EH (cell line): ENCODE measurements at regions not wholly inside any gene's neighbourhood (a gene's known extent, or its start where the extent isn't known, plus 50 kb on each side); places are given as distances from the start of the nearest gene placed in this dataset.

Experiments
- DNase-seq: peaks from one replicate; pipeline ENCODE4 v3.0.0-alpha.2; 2015; ENCODE audit warnings: low read depth

GRCh38 chr5:6194906-6195612 lies 183.3 kb downstream of the MED10 start:
- DNase-seq = no peak

DNA sequence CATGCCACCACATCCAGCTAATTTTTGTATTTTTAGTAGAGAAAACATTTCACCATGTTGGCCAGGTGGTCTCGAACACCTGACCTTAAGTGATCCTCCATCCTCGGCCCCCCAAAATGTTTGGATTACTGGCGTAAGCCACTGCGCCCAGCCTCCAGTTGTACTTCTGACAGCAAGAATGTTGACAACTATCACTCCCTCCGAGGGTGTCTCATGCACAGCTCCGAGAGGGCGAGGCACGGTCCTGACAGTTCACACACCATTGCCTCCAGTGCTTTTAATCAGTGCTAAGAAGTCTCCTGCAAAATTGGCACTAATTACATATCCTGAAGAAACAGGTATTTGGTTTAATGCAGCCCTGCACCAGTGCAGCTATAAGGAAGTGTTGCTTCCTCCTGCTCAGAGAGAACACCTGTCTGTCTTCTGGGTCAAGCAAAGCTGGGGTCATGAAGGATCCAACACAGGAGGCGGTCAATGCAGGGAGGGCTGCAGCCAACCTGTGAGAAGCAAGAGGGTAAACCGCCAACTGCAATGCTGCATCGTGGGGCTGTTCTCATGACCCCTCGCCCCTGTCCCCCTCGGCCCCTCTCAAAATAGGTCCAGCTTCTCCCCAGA lies 184.0 kb downstream of the MED10 start:
- DNase-seq = no peak

- no peak for DNase-seq
These were observed 185.0 kb downstream of the MED10 start for GRCh38 chr5:6193310-6193709.

DNA sequence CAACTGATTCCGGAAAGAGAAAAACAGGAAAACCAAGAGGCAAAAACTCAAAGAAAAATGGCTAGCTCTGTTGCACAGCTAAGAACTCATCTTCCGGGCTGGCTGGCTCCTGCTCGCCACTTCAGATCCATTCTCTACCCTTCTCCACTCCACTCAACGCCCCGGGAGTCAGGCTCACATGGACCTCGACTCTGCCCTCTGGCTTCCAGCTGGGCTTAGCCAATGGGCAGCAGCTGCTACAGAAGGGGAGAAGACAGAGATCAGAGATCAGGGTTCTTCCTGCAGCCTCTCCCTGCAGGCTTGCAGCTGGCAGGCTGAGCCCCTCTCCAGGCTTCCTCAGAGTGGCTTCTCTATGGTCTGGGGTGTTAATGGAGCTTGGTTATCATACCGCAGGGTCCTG lies 187.5 kb downstream of the MED10 start:
- DNase-seq = no peak

DNA sequence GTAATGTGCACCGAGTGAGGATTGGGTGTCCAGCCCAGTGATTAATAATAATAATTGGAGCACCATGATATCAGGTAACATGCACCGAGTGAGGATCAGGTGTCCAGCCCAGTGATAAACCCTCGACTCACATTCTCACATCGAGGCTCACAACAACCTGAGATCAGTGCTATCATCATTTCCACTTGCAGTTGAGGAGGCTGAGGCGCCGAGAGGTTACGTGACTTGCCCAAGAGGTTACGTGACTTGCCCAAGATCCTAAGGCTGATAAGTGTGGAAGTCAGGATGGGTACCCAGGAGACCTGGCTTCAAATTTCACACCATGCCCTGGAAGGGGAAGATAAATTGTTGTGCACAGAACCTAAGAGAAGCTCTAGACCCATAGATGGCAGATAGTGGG lies 189.4 kb downstream of the MED10 start:
- no peak for DNase-seq

DNA sequence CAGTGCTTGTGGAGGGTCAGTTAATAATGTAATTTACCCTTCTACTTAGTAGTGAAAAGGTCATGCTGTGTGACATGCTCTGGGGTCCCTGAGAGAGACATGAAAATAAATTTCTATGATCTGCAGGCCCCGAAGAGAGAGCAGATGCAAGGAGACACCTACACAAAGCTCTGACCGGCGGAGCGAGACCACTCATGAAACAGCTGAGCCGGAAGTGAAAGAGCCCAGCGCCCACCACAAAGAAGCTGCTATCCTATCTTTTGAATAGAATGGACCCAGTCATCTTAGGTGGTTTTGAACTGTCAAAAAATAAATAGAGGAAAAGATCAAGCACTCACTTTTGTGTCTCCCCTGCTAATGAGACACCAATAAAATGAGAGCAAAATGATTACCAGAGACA lies 190.0 kb downstream of the MED10 start:
- no peak for DNase-seq

DNA sequence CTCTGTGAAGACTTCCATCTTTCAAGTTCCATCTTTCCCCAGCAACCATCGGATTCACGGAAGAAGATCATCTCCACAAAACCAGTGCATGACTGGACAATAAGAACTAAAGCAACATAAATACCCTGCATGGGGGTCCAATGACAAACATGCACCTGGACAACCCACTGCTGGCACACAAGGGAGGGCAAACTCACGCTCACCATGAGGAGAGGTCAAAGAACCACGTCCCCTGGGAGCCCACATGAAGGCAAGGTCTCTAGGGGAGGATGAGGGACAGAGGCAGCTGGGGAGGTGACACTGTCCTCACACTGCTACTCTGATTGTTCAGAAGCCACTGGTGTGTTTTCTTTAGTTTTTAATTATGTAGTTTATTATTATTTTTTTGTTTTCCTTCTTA lies 190.8 kb downstream of the MED10 start:
- no peak for DNase-seq

DNA sequence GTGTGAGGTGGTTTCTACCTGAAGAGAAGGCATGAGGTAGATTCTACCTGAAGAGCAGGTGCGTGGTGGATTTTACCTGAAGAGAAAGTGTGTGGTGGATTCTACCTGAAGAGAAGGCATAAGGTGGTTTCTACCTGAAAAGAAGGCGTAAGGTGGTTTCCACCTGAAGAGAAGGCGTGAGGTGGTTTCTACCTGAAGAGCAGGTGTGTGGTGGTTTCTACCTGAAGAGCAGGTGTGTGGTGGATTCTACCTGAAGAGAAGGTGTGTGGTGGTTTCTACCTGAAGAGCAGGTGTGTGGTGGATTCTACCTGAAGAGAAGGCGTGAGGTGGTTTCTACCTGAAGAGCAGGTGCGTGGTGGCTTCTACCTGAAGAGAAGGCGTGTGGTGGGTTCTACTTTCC lies 192.8 kb downstream of the MED10 start:
- DNase-seq = no peak

- DNase-seq = no peak
These were observed 193.9 kb downstream of the MED10 start for GRCh38 chr5:6184481-6184880.

- DNase-seq = no peak
These were observed 194.7 kb downstream of the MED10 start for GRCh38 chr5:6183391-6184390.

DNA sequence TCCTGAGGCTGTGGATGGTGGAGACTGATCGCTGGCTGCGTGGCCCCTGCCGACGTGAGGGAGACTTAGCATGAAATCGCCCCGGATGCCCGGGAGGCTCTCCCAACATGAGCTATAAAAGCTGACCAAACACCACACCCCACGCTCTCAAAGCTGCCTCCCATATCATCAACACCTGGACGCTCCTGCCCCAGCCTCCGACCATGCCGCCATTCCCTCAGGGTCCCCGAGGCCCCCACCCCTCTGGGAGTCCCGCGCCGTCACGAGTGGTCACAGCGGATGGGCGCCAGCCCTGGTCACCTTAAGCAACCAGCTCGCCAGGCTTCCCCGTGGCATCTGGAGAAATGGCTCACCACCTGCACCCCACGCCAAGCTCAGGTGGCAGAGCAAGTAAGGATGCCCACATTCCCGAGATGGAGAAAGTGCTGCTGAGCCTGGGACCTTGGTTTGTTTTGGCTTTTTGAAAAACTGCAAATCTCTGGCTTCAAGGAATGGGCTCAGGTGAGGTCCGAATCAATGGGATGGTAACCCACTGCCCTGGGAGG lies 196.0 kb downstream of the MED10 start:
- no peak for DNase-seq

DNA sequence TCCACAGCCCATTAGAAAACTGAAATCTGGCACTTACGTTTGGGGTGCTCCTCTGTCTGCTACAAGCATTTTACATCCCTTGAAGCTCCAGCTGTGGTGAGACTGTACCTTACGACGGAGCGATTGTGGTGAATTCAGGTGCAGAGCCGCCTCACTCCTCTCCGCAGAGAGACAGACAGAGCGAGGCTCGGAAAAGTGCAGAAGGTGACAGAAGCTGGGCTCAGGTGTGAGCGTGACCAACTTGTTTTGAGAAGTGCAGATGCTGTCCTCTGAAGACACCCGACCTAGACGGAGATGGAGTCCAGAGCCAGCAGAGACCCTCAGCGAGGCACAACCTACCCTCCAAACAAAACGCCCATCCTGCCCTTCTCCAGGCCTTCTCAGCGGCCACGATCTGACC lies 196.5 kb downstream of the MED10 start:
- no peak for DNase-seq

DNA sequence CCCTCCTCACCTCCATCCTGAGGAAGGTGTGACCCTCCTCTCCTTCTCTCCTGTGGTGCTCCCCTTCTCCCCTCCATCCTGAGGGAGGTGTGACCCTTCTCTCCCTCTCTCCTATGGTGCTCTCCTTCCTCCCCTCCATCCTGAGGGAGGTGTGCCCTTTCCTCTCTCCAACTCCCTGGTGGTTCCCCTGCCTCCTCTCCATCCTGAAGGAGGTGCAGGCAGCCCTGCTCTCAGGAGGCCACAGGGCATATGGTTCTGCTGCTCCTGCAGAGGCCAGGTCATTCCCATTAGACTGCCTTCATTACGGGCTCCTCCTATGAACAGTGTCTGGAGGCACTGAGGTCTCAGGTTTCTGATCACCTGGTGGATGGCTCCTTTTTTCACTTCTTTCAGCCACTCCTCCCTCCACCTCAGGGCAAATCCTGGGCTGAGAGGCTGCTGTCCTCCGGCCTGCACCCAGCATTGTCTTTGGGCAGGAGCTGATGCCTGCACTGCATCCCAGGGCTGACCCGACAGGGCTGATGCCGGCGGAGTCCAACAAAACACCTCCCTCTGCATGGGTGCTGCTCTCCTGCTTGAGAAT lies 197.1 kb downstream of the MED10 start:
- no peak for DNase-seq

DNA sequence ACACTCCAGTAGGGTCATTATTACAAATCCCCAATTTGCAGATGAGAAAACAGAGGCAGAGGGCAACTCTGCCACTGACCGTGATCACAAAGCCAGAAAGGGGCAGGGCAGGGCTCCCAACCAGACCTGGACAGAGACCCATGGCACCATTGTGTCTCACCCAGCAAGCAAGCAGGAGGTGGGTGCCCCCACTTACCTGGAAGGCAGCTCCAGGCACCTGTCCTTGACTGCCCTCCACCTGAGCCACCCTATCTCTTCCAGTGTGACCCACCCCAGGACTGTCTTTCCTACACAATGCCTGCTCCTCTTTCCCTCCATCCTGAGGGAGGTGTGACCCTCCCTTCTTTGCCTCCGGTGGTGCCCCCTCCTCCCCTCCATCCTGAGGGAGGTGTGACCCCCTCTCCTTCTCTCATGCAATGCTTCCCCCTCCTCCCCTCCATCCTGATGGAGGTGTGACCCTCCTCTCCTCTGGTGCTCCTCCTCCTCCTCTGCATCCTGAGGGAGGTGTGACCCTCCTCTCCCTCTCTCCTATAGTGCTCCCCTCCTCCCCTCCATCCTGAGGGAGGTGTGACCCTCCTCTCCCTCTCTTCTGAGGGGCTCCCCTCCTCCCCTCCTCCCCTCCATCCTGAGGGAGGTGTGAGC lies 198.0 kb downstream of the MED10 start:
- no peak for DNase-seq

- no peak for DNase-seq
These were observed 199.4 kb downstream of the MED10 start for GRCh38 chr5:6178846-6179532.

GRCh38 chr5:6177926-6178325 lies 200.4 kb downstream of the MED10 start:
- DNase-seq = no peak

DNA sequence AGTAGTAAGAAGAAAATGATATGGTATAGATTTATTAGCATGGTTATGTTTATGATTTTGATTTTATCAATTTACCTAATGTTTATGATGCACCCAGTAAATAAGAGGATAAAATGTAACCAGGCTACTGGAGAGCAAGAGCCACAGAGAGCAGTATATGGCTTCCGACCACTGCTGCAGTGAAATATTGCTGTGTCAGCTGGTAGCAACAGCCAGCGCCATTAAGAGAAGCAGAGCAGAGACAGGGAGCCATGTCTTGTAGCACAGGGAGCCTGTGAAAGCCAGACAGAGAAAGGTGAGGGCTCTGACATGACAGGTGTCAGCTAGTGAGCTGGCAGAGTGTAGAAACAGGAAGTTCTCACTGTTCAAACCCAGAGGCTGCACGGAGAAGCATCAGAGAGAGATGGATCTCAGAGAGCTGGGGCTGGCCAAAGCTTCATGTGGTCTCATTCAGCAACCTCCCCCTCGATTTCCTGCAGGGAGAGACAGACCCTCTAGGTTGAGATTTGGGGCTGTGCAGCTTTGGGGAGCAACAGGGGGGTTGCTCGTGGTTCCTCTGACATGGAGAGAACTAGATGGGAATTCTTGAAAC lies 202.1 kb downstream of the MED10 start:
- DNase-seq = no peak

DNA sequence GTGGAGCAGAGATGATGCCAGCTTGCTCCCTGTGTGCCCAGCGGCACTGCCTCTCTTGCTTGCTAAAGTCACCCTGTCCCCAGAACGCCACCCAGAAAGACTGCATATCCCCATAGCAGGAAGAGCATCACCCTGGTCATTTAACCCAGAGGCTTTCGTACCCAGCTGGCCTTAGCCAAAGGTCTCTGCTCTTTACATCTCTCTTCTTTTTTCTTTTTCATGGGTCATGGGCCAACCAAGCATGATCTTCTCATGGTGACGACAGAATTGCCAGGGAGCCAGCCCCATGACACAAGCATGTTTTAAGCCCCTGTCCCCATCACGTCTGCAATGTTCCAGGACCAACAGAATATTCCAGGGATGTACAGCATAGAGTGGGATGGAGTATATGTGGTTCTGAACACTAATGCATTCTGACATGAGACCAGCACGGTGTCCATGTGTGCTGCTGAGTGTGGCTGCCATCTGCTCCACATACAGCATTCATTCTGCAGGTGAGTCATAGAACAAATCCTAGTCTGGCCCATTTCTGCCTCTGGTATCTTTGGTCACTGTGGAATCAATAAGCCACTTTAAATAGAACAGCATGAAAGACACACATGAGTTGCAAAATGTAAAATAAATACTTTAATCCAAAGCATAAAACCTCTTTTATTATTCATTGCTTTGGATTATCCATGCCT lies 203.0 kb downstream of the MED10 start:
- DNase-seq = no peak

DNA sequence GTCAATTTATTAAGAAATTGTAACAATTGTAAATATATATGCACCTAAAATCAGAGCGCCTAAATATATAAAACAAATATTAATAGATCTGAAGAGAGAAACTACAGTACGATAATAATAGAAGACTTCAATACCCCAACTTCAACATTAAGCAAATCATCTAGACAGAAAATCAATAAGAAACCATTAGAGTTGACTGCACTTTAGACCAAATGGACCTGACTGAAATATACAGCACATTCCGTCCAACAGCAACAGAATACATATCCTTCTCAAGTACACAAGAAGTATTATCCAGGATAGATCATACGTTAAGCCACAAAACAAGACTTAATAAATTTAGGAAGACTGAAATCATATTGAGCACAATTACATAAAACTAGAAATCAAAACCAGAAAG lies 208.7 kb downstream of the MED10 start:
- DNase-seq = no peak
